ENCODE measurements at regions not wholly inside any gene's neighbourhood (a gene's known extent, or its start where the extent isn't known, plus 50 kb on each side); places are given as distances from the start of the nearest gene placed in this dataset.

- no peak overlapping the region for H3K4me3 ChIP-seq
- no peaks in the 10 kb centered on the region for H3K9me3 ChIP-seq
- H3K27me3 ChIP-seq = no peaks in the 10 kb centered on the region
- H3K4me1 ChIP-seq = no peaks in the 10 kb centered on the region
- no peak overlapping the region for H3K27ac ChIP-seq
- H3K36me3 ChIP-seq = no peaks in the 10 kb centered on the region
- DNase-seq (ENCODE audit: low spot score in 2 of 2) = no peak
- TF ChIP-seq CTCF (IDR thresholded peaks at IDR 0.05) = no peak
- no peak for TF ChIP-seq POLR2A (IDR thresholded peaks at IDR 0.05)
- no peak for TF ChIP-seq EP300 (IDR thresholded peaks at IDR 0.05)
Observed at GRCh38 chr1:55531644-55532043, 316.5 kb upstream of the USP24 start.

- Histone ChIP-seq H3K36me3 (no peaks in the 10 kb centered on the region), H3K4me3 (no peak overlapping the region), H3K27me3 (no peaks in the 10 kb centered on the region), H3K9me3 (no peaks in the 10 kb centered on the region), H3K4me1 (no peaks in the 10 kb centered on the region), H3K27ac (no peak overlapping the region)
- DNase-seq (ENCODE audit: low spot score in 2 of 2) = no peak
- 94 to 95% methylated on average over 3 of the region's 3 CpGs for WGBS, 2 donors
- TF ChIP-seq EP300 (IDR thresholded peaks at IDR 0.05) (no peak), CTCF (IDR thresholded peaks at IDR 0.05) (no peak), POLR2A (IDR thresholded peaks at IDR 0.05) (no peak)
Observed at GRCh38 chr1:55530749-55531478, 315.8 kb upstream of the USP24 start.

- H3K27ac ChIP-seq = no peak overlapping the region
- no peaks in the 10 kb centered on the region for H3K27me3 ChIP-seq
- no peak for DNase-seq (ENCODE audit: low spot score in 2 of 2)
- H3K4me1 ChIP-seq = no peaks in the 10 kb centered on the region
- 78 to 81% methylated on average over 4 of the region's 4 CpGs for WGBS, 2 donors
- H3K4me3 ChIP-seq = no peak overlapping the region
- H3K9me3 ChIP-seq = no peaks in the 10 kb centered on the region
- TF ChIP-seq CTCF (IDR thresholded peaks at IDR 0.05) = no peak
- no peak for TF ChIP-seq POLR2A (IDR thresholded peaks at IDR 0.05)
- no peak for TF ChIP-seq EP300 (IDR thresholded peaks at IDR 0.05)
- H3K36me3 ChIP-seq = no peaks in the 10 kb centered on the region
Observed at GRCh38 chr1:55529017-55529416, 313.9 kb upstream of the USP24 start.

GRCh38 chr1:55527831-55528230, 312.7 kb upstream of the USP24 start:
- Histone ChIP-seq H3K27ac (no peak overlapping the region), H3K27me3 (no peaks in the 10 kb centered on the region), H3K36me3 (no peaks in the 10 kb centered on the region), H3K9me3 (no peaks in the 10 kb centered on the region), H3K4me1 (no peaks in the 10 kb centered on the region), H3K4me3 (no peak overlapping the region)
- TF ChIP-seq CTCF (IDR thresholded peaks at IDR 0.05) (no peak), POLR2A (IDR thresholded peaks at IDR 0.05) (no peak), EP300 (IDR thresholded peaks at IDR 0.05) (no peak)
- WGBS, 2 donors = 76 to 88% methylated on average over 1 of the region's 1 CpG
- no peak for DNase-seq (ENCODE audit: low spot score in 2 of 2)

- H3K27me3 ChIP-seq = no peaks in the 10 kb centered on the region
- no peak for TF ChIP-seq EP300 (IDR thresholded peaks at IDR 0.05)
- no peak for TF ChIP-seq CTCF (IDR thresholded peaks at IDR 0.05)
- TF ChIP-seq POLR2A (IDR thresholded peaks at IDR 0.05) = no peak
- H3K4me1 ChIP-seq = no peaks in the 10 kb centered on the region
- no peak overlapping the region for H3K4me3 ChIP-seq
- H3K36me3 ChIP-seq = no peaks in the 10 kb centered on the region
- 51 to 71% methylated on average over 3 of the region's 3 CpGs for WGBS, 2 donors
- DNase-seq (ENCODE audit: low spot score in 2 of 2) = no peak
- no peaks in the 10 kb centered on the region for H3K9me3 ChIP-seq
- no peak overlapping the region for H3K27ac ChIP-seq
Observed at GRCh38 chr1:55526716-55527115, 311.6 kb upstream of the USP24 start.

Measured in tibial nerve (tissue), 4 donors.